IMR-90 (cell line): ENCODE measurements at regions not wholly inside any gene's neighbourhood (a gene's known extent, or its start where the extent isn't known, plus 50 kb on each side); places are given as distances from the start of the nearest gene placed in this dataset.

Source experiments
- ATAC-seq: fragments of 200-7000 bp; cut with Tn5 transposase; 2 replicates; pipeline ENCODE4 v1.9.1; 2020; ENCODE audit warnings: low read depth, mild to moderate bottlenecking, moderate library complexity
- BruUV-seq: library from RNA; stranded (reverse); fragments of 400-500 nt; replicated peaks from 2 replicates; lab custom pipeline; 2021; lab: Mats Ljungman, UMichigan
- CTCF ChIA-PET: fragments of 300-600 bp; formaldehyde crosslinking; extraction: SDS; loops from one replicate; lab custom pipeline; 2021; ENCODE audit warnings: antibody characterized with exemption; lab: Yijun Ruan, JAX
- POLR2A ChIA-PET: fragments of 300-600 bp; sonication (Branson Sonifier 250); formaldehyde crosslinking; loops from one replicate; lab custom pipeline; 2022; ENCODE audit warnings: antibody characterized with exemption; ENCODE audit not compliant: unreplicated experiment; lab: Charles Lee
- DNase-seq: peaks from one replicate; pipeline ENCODE4 v3.0.0; 2013
- H2AFZ ChIP-seq: replicated peaks from 2 replicates; pipeline ENCODE3; 2013; ENCODE audit warnings: low read length, mild to moderate bottlenecking; ENCODE audit not compliant: poor library complexity
- H2AK5ac ChIP-seq: 2 replicates; pipeline ENCODE4 v1.6.1; 2013; ENCODE audit warnings: low read depth, low read length, inconsistent platforms
- H2AK9ac ChIP-seq: replicated peaks from 2 replicates; pipeline ENCODE3; 2013; ENCODE audit warnings: mild to moderate bottlenecking, low read depth, low read length, moderate library complexity; ENCODE audit not compliant: poor library complexity
- H2BK120ac ChIP-seq: 2 replicates; pipeline ENCODE4 v1.6.1; 2013; ENCODE audit warnings: low read depth, low read length, inconsistent platforms
- H2BK15ac ChIP-seq: 3 replicates; pipeline ENCODE4 v1.6.1; 2013; ENCODE audit warnings: low read depth, low read length, inconsistent platforms
- H2BK20ac ChIP-seq: 2 replicates; pipeline ENCODE4 v1.6.1; 2013; ENCODE audit warnings: low read depth, mild to moderate bottlenecking, inconsistent platforms, low read length, moderate library complexity
- H2BK5ac ChIP-seq: 2 replicates; pipeline ENCODE4 v1.6.1; 2013; ENCODE audit warnings: mild to moderate bottlenecking, low read depth, low read length, inconsistent platforms; ENCODE audit not compliant: poor library complexity, severe bottlenecking
- H3K14ac ChIP-seq: replicated peaks from 2 replicates; pipeline ENCODE4 v1.6.1; 2013; ENCODE audit warnings: low read depth, low read length, inconsistent platforms
- H3K18ac ChIP-seq: 2 replicates; pipeline ENCODE4 v1.6.1; 2013; ENCODE audit warnings: low read depth, low read length, control low read depth
- H3K23ac ChIP-seq: 2 replicates; pipeline ENCODE4 v1.6.1; 2013; ENCODE audit warnings: low read depth, low read length, inconsistent platforms
- H3K27ac ChIP-seq: 2 replicates; pipeline ENCODE4 v1.5.1; 2013; ENCODE audit warnings: mild to moderate bottlenecking, control low read depth, low read length; ENCODE audit not compliant: insufficient read depth
- H3K27me3 ChIP-seq: 2 replicates; pipeline ENCODE4 v1.6.1; 2013; ENCODE audit warnings: low read length; ENCODE audit not compliant: control insufficient read depth, insufficient read depth
- H3K36me3 ChIP-seq: 2 replicates; pipeline ENCODE4 v1.6.1; 2013; ENCODE audit warnings: low read length, mixed read lengths; ENCODE audit not compliant: control insufficient read depth, insufficient read depth
- H3K4ac ChIP-seq: 2 replicates; pipeline ENCODE4 v1.6.1; 2013; ENCODE audit warnings: low read depth, low read length, inconsistent platforms
- H3K4me1 ChIP-seq: 2 replicates; pipeline ENCODE4 v1.6.1; 2013; ENCODE audit warnings: low read length, mixed read lengths; ENCODE audit not compliant: control insufficient read depth, insufficient read depth
- H3K4me2 ChIP-seq: 2 replicates; pipeline ENCODE4 v1.6.1; 2013; ENCODE audit warnings: low read depth, mild to moderate bottlenecking, control low read depth, low read length, moderate library complexity
- H3K4me3 ChIP-seq: 2 replicates; pipeline ENCODE4 v1.5.1; 2013; ENCODE audit warnings: low read depth, mild to moderate bottlenecking, control low read depth, low read length, moderate library complexity; ENCODE audit not compliant: insufficient read depth
- H3K56ac ChIP-seq: 2 replicates; pipeline ENCODE4 v1.6.1; 2013; ENCODE audit warnings: low read length, inconsistent platforms; ENCODE audit not compliant: insufficient read depth; ENCODE audit errors: extremely low read depth
- H3K79me1 ChIP-seq, 2 experiments: 2 replicates each; pipeline ENCODE4 v1.6.1; 2013; ENCODE audit warnings: low read length in 2 of 2, inconsistent platforms in 1 of 2, low read depth in 1 of 2
- H3K9ac ChIP-seq: 2 replicates; pipeline ENCODE4 v1.6.1; 2013; ENCODE audit warnings: low read depth, low read length, control low read depth
- H3K9me1 ChIP-seq: 2 replicates; pipeline ENCODE4 v1.6.1; 2013; ENCODE audit warnings: low read length, inconsistent platforms; ENCODE audit not compliant: insufficient read depth
- H3K9me3 ChIP-seq: 2 replicates; pipeline ENCODE4 v1.6.1; 2013; ENCODE audit warnings: low read length; ENCODE audit not compliant: control insufficient read depth, insufficient read depth
- H4K20me1 ChIP-seq: 2 replicates; pipeline ENCODE4 v1.6.1; 2013; ENCODE audit warnings: low read length, inconsistent platforms; ENCODE audit not compliant: insufficient read depth
- H4K5ac ChIP-seq: 2 replicates; pipeline ENCODE4 v1.6.1; 2013; ENCODE audit warnings: mild to moderate bottlenecking, low read depth, low read length, control low read depth
- H4K8ac ChIP-seq, 2 experiments: 2 replicates each; pipeline ENCODE4 v1.6.1; 2013; ENCODE audit warnings: low read depth in 2 of 2, low read length in 2 of 2, control low read depth in 1 of 2, inconsistent platforms in 1 of 2
- H4K91ac ChIP-seq: 2 replicates; pipeline ENCODE4 v1.6.1; 2013; ENCODE audit warnings: low read depth, low read length, inconsistent platforms; ENCODE audit not compliant: insufficient read depth
- BHLHE40 ChIP-seq: fragments of 150-350 bp; IDR thresholded peaks from 2 replicates; pipeline ENCODE4 v1.6.1; 2016; ENCODE audit warnings: mild to moderate bottlenecking, low read depth, low read length
- CEBPB ChIP-seq: IDR thresholded peaks from 2 replicates; pipeline ENCODE4 v1.6.1; 2012; ENCODE audit warnings: low read depth, low read length, improper control_type of control experiment
- CHD1 ChIP-seq: IDR thresholded peaks from 2 replicates; pipeline ENCODE4 v1.6.1; 2012; ENCODE audit warnings: low read depth, low read length, improper control_type of control experiment
- FOS ChIP-seq: fragments of 150-350 bp; IDR thresholded peaks from 2 replicates; pipeline ENCODE4 v1.6.1; 2016; ENCODE audit warnings: low read depth, low read length
- MAFK ChIP-seq: IDR thresholded peaks from 2 replicates; pipeline ENCODE4 v1.6.1; 2012; ENCODE audit warnings: low read depth, low read length, improper control_type of control experiment
- MAZ ChIP-seq: IDR thresholded peaks from 2 replicates; pipeline ENCODE4 v1.6.1; 2012; ENCODE audit warnings: low read depth, mild to moderate bottlenecking, low read length, improper control_type of control experiment, moderate library complexity, borderline replicate concordance
- MXI1 ChIP-seq: IDR thresholded peaks from 2 replicates; pipeline ENCODE4 v1.6.1; 2012; ENCODE audit warnings: low read depth, mild to moderate bottlenecking, low read length, moderate library complexity, borderline replicate concordance
- POLR2A ChIP-seq: IDR thresholded peaks from 2 replicates; pipeline ENCODE4 v1.6.1; 2012; ENCODE audit warnings: mild to moderate bottlenecking, low read depth, low read length
- RAD21 ChIP-seq: IDR thresholded peaks from 2 replicates; pipeline ENCODE4 v1.6.1; 2012; ENCODE audit warnings: low read length, improper control_type of control experiment
- RCOR1 ChIP-seq: IDR thresholded peaks from 2 replicates; pipeline ENCODE4 v1.6.1; 2012; ENCODE audit warnings: mild to moderate bottlenecking, low read length, improper control_type of control experiment; ENCODE audit not compliant: insufficient replicate concordance
- SMC3 ChIP-seq: fragments of 150-350 bp; IDR thresholded peaks from 2 replicates; pipeline ENCODE4 v1.6.1; 2016; ENCODE audit warnings: low read depth, mild to moderate bottlenecking, antibody characterized with exemption, low read length, moderate library complexity
- WGBS, 2 experiments: methylation state at CpG; one replicate each; pipeline versions ENCODE4 v1.1.5 to v1.1.7; 2013; ENCODE audit warnings: missing lambda C conversion rate in 2 of 2; ENCODE audit not compliant: insufficient read length in 1 of 2; ENCODE audit errors: extremely low coverage in 2 of 2; 5-methylcytosine and 5-hydroxymethylcytosine counted together
- dilution Hi-C: fragments of 300-500 bp; cut with HindIII; formaldehyde crosslinking; loops from one replicate; pipeline ENCODE4 v1.14.3; 2018; ENCODE audit warnings: low sequenced_read_pairs; ENCODE audit not compliant: unreplicated experiment
- in situ Hi-C: fragments of 300-500 bp; cut with MboI; formaldehyde crosslinking; loops from 3 replicates; pipeline ENCODE4 v1.14.3; 2019; ENCODE audit warnings: low sequenced_read_pairs, inconsistent platforms, mixed read lengths
- intact Hi-C: fragments of 100-400 bp; cut with micrococcal nuclease; formaldehyde crosslinking; loops from 2 replicates; pipeline ENCODE4 v1.10.0; 2022
- TF ChIP-seq, protein P1 (sequence below): fragments of 150-350 bp; IDR thresholded peaks from 2 replicates; pipeline ENCODE4 v1.6.1; 2016; ENCODE audit warnings: low read depth, mild to moderate bottlenecking, low read length, moderate library complexity, borderline replicate concordance
- TF ChIP-seq, protein P2 (sequence below): conservative IDR thresholded peaks from 2 replicates; pipeline ENCODE4 v1.5.1; 2012; ENCODE audit warnings: mild to moderate bottlenecking, low read depth, low read length, improper control_type of control experiment

DNA sequence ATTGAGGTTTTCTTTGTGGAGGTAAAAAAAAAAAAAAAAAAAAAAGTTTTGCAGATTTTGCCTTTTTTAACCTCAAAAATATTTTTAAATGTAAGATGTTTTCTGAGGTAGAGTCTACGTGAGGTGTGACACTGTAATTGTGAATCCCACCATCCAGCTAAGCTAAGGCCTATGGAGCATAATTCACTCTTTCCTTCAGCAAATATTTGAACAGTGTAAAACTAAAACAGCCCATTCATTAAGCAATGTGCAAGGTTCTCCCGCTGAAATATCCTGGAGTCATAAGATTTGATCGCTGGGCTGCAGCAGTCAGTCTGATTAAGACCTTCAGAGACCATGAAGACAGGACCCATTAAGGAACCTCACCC lies 105.1 kb downstream of the HNRNPLL start:
- CTCF ChIA-PET, result interaction anchor here (0.7 to 1.0 kb wide), 3 partner anchors 29 to 188 kb away, joined by 3 to 6 read pairs (median 3); no protein-coding TSS in a partner anchor
- H4K8ac ChIP-seq, result no peak overlapping the region

More for the DNA sequence above, 105.1 kb downstream of the HNRNPLL start:
- no peak overlapping the region for H3K4me2 ChIP-seq
- TF ChIP-seq RAD21, result no peak
- no peak for TF ChIP-seq CHD1
- TF ChIP-seq, protein P1, sequence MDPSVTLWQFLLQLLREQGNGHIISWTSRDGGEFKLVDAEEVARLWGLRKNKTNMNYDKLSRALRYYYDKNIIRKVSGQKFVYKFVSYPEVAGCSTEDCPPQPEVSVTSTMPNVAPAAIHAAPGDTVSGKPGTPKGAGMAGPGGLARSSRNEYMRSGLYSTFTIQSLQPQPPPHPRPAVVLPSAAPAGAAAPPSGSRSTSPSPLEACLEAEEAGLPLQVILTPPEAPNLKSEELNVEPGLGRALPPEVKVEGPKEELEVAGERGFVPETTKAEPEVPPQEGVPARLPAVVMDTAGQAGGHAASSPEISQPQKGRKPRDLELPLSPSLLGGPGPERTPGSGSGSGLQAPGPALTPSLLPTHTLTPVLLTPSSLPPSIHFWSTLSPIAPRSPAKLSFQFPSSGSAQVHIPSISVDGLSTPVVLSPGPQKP, result no peak
- no peak for TF ChIP-seq POLR2A
- TF ChIP-seq MAZ, result no peak
- TF ChIP-seq BHLHE40, result no peak
- no peak for TF ChIP-seq MAFK
- TF ChIP-seq SMC3, result no peak
- no peak for TF ChIP-seq RCOR1
- TF ChIP-seq, protein P2, sequence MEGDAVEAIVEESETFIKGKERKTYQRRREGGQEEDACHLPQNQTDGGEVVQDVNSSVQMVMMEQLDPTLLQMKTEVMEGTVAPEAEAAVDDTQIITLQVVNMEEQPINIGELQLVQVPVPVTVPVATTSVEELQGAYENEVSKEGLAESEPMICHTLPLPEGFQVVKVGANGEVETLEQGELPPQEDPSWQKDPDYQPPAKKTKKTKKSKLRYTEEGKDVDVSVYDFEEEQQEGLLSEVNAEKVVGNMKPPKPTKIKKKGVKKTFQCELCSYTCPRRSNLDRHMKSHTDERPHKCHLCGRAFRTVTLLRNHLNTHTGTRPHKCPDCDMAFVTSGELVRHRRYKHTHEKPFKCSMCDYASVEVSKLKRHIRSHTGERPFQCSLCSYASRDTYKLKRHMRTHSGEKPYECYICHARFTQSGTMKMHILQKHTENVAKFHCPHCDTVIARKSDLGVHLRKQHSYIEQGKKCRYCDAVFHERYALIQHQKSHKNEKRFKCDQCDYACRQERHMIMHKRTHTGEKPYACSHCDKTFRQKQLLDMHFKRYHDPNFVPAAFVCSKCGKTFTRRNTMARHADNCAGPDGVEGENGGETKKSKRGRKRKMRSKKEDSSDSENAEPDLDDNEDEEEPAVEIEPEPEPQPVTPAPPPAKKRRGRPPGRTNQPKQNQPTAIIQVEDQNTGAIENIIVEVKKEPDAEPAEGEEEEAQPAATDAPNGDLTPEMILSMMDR, result no peak
- TF ChIP-seq MXI1, result no peak
- no peak for TF ChIP-seq FOS
- TF ChIP-seq CEBPB, result no peak
- no peak overlapping the region for H2BK15ac ChIP-seq
- H3K36me3 ChIP-seq, result no peaks in the 10 kb centered on the region
- no peaks in the 10 kb centered on the region for H4K20me1 ChIP-seq
- H3K4me1 ChIP-seq, result 0 out of 2 replicates have a peak, but pooled peaks cover 1% of the 10 kb centered on the region
- no peak overlapping the region for H2BK20ac ChIP-seq
- H3K4me3 ChIP-seq, result no peak overlapping the region
- H2BK120ac ChIP-seq, result no peak overlapping the region
- H4K5ac ChIP-seq, result no peak overlapping the region
- H3K79me1 ChIP-seq, result no peaks in the 10 kb centered on the region
- H2BK5ac ChIP-seq, result no peak overlapping the region
- no peak overlapping the region for H2AK9ac ChIP-seq
- intact Hi-C loops, result no loop called here
- no CpG with 5 or more reads among the region's 3 CpGs for WGBS, 2 experiments
- H3K27me3 ChIP-seq, result peaks cover 58% of the 10 kb centered on the region
- no peak overlapping the region for H3K56ac ChIP-seq
- no peak overlapping the region for H2AFZ ChIP-seq
- no TSS peak for BruUV-seq
- in situ Hi-C loops, result no loop called here
- no peak overlapping the region for H3K4ac ChIP-seq
- H3K9ac ChIP-seq, result no peak overlapping the region
- H3K23ac ChIP-seq, result no peak overlapping the region
- H3K14ac ChIP-seq, result no peak overlapping the region
- no peak overlapping the region for H3K18ac ChIP-seq
- H4K91ac ChIP-seq, result no peak overlapping the region
- no peak overlapping the region for H3K27ac ChIP-seq
- dilution Hi-C loops, result no loop called here
- ATAC-seq (no peak), DNase-seq (no peak)
- H2AK5ac ChIP-seq, result no peak overlapping the region
- peaks cover 14% of the 10 kb centered on the region for H3K9me3 ChIP-seq
- POLR2A ChIA-PET, result no interaction called here
- no peaks in the 10 kb centered on the region; the same call in 1 of the 2 replicates for H3K9me1 ChIP-seq
